Adrenal gland (tissue), 5 donors: ENCODE measurements at regions not wholly inside any gene's neighbourhood (a gene's known extent, or its start where the extent isn't known, plus 50 kb on each side); places are given as distances from the start of the nearest gene placed in this dataset.

Experiments used
- CTCF ChIP-seq, 6 experiments: fragments of 450-650 bp in 4 of 6; fragments of 200-600 bp in 2 of 6; sonication (generic) in 1 of 6; IDR thresholded peaks; 1 replicate in 5 of 6; 2 replicates in 1 of 6; pipeline versions ENCODE4 v1.5.1 to v1.8.0; 2016 to 2021; ENCODE audit warnings: antibody characterized with exemption in 6 of 6, mild to moderate bottlenecking in 2 of 6, moderate library complexity in 1 of 6
- POLR2A ChIP-seq, 2 donors: fragments of 450-650 bp; IDR thresholded peaks; one replicate each; pipeline ENCODE4 v1.6.1; 2017; ENCODE audit warnings: antibody characterized with exemption in 2 of 2, mild to moderate bottlenecking in 2 of 2, moderate library complexity in 1 of 2
- donor health status: DM: no; HTN: no; CAD: no.

- TF ChIP-seq CTCF (IDR thresholded peaks at IDR 0.05) (no peak), POLR2A (IDR thresholded peaks at IDR 0.05) (no peak)
Observed at GRCh38 chr11:70546191-70546940, 148.0 kb downstream of the CTTN start.
